ENCODE measurements at regions not wholly inside any gene's neighbourhood (a gene's known extent, or its start where the extent isn't known, plus 50 kb on each side); places are given as distances from the start of the nearest gene placed in this dataset.

GRCh38 chr7:119392-120163, 72.8 kb upstream of the FAM20C start:
- peak in 1 of 2 donors; percentile 7 for DNase-seq (ENCODE audit: low read depth in 2 of 2)

- no peak for DNase-seq (ENCODE audit: low read depth in 2 of 2)
Measured at GRCh38 chr7:120164-120991, 72.0 kb upstream of the FAM20C start.

GRCh38 chr7:121002-121785, 71.2 kb upstream of the FAM20C start:
- no peak for DNase-seq (ENCODE audit: low read depth in 2 of 2)

- no peak for DNase-seq (ENCODE audit: low read depth in 2 of 2)
Measured at GRCh38 chr7:123237-123636, 69.1 kb upstream of the FAM20C start.

GRCh38 chr7:124130-124949, 68.0 kb upstream of the FAM20C start:
- DNase-seq (ENCODE audit: low read depth in 2 of 2) = no peak

GRCh38 chr7:125061-125475, 67.3 kb upstream of the FAM20C start:
- no peak for DNase-seq (ENCODE audit: low read depth in 2 of 2)

- no peak for DNase-seq (ENCODE audit: low read depth in 2 of 2)
Measured at GRCh38 chr7:125661-126060, 66.7 kb upstream of the FAM20C start.

- no peak for DNase-seq (ENCODE audit: low read depth in 2 of 2)
Measured at GRCh38 chr7:126368-126767, 66.0 kb upstream of the FAM20C start.

GRCh38 chr7:127064-127598, 65.2 kb upstream of the FAM20C start:
- DNase-seq (ENCODE audit: low read depth in 2 of 2) = no peak

- DNase-seq (ENCODE audit: low read depth in 2 of 2) = no peak
Measured at GRCh38 chr7:128171-129080, 63.9 kb upstream of the FAM20C start.

- no peak for DNase-seq (ENCODE audit: low read depth in 2 of 2)
Measured at GRCh38 chr7:129366-130221, 62.8 kb upstream of the FAM20C start.

- DNase-seq (ENCODE audit: low read depth in 2 of 2) = no peak
Measured at GRCh38 chr7:130222-130572, 62.2 kb upstream of the FAM20C start.

- DNase-seq (ENCODE audit: low read depth in 2 of 2) = no peak
Measured at GRCh38 chr7:130875-131780, 61.2 kb upstream of the FAM20C start.

- no peak for DNase-seq (ENCODE audit: low read depth in 2 of 2)
Measured at GRCh38 chr7:131781-132482, 60.4 kb upstream of the FAM20C start.

- no peak for DNase-seq (ENCODE audit: low read depth in 2 of 2)
Measured at GRCh38 chr7:132899-133298, 59.5 kb upstream of the FAM20C start.

- DNase-seq (ENCODE audit: low read depth in 2 of 2) = no peak
Measured at GRCh38 chr7:133470-133869, 58.9 kb upstream of the FAM20C start.

GRCh38 chr7:134029-134428, 58.3 kb upstream of the FAM20C start:
- DNase-seq (ENCODE audit: low read depth in 2 of 2) = no peak

Data from dermis microvascular lymphatic vessel endothelial cell (primary cell).